HG03108 (cell line): ENCODE measurements at regions not wholly inside any gene's neighbourhood (a gene's known extent, or its start where the extent isn't known, plus 50 kb on each side); places are given as distances from the start of the nearest gene placed in this dataset.

Experiments used
- ATAC-seq: cut with Tn5 transposase; IDR thresholded peaks from one replicate; pipeline ENCODE4 v1.9.1; 2021; ENCODE audit warnings: moderate library complexity; ENCODE audit not compliant: unreplicated experiment

DNA sequence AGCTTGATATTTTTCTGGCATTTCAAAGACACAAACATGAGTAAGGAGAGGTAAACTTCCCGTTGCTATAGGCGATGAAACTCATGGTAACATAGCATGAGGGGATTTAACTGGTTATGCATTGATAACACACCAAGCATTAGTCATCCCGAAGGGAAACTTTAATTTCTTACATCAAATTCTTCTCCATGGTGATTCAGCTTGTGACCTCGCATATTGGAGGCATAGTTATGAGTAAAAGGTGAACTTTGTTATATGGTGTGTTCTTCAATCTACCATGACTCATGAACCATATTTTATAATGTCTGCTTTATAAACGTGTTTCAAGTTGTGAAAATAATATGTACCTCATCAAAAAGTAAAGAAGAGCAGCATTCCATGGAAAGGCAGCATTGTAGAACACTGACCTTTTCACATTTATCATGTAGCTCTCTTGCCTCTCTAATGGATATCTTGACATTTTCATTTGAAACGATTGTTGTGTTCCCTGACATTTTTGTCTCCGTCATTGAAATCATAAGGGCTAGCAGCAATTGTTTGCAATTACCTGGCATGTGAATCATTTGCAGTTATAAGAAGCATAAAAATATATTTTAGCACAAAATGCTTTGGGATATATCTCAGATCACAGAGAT is 491.8 kb downstream of the ANXA1 start:
- ATAC-seq = no peak

DNA sequence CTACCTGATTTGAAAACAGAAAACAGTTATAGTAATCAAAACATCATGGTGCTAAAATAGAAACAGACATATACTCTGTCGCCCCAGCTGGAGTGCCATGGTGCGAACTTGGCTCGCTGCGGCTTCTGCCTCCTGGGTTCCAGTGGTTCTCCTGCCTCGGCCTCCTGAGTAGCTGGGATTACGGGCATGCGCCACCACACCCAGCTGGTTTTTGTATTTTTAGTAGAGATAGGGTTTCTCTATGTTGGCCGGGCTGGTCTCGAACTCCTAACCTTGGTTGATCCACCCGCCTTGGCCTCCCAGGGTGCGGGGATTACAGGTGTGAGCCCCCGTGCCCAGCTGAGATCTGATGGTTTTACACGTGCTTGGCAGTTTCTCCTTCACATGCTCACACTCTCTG is 495.9 kb downstream of the ANXA1 start:
- no peak for ATAC-seq

- no peak for ATAC-seq
Observed at GRCh38 chr9:73649552-73649951, 497.9 kb downstream of the ANXA1 start.

DNA sequence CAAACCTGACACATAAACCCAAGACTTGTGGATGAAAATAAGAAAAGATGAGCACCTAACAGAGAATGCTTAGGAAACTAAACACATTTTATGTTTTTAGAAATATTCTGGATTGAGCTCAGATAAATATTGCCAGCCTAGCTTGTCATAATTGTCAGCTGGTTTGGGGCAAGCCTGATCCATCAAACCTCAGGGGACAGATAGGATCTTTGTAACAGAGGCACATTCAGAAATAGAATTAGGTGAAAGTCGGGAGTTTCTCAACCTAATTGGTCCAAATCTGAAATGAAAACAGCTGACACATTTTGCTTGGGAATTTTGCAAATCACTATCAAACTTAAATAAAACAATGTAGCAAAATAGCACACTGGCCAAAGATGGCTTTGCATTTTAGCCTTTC is 503.7 kb downstream of the ANXA1 start:
- ATAC-seq = no peak

GRCh38 chr9:73655831-73656230 is 504.2 kb downstream of the ANXA1 start:
- no peak for ATAC-seq

DNA sequence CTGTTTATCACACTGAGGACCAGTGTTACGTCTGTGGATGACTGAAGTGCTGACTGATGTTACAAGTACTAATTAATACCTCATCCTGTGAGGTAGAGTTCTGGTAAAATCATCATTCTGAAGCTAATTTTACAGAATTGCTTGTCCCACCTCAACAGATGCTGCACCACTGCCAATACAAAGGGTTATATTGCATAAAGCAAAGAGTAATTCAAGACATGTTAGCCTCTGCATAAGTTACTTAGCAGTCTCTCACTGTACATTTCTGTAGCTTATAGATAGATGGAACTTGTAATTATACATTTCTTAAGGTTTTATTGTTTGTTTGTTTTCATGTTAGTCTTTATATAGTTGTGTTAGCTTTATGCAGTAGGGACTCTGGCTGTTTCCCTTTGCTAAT is 513.6 kb downstream of the ANXA1 start:
- no peak for ATAC-seq

GRCh38 chr9:73667749-73668148 is 516.1 kb downstream of the ANXA1 start:
- ATAC-seq = no peak

- ATAC-seq = no peak
Observed at GRCh38 chr9:73680831-73681230, 529.2 kb downstream of the ANXA1 start.

GRCh38 chr9:73682789-73683188 is 531.1 kb downstream of the ANXA1 start:
- no peak for ATAC-seq

GRCh38 chr9:73683862-73684591 is 532.4 kb downstream of the ANXA1 start:
- no peak for ATAC-seq

- no peak for ATAC-seq
Observed at GRCh38 chr9:73684601-73685000, 532.9 kb downstream of the ANXA1 start.

GRCh38 chr9:73685786-73686185 is 534.1 kb downstream of the ANXA1 start:
- no peak for ATAC-seq

GRCh38 chr9:73689051-73689870 is 537.6 kb downstream of the ANXA1 start:
- ATAC-seq = no peak

- no peak for ATAC-seq
Observed at GRCh38 chr9:73701415-73702057, 549.9 kb downstream of the ANXA1 start.

- ATAC-seq = no peak
Observed at GRCh38 chr9:73714294-73714693, 562.6 kb downstream of the ANXA1 start.

DNA sequence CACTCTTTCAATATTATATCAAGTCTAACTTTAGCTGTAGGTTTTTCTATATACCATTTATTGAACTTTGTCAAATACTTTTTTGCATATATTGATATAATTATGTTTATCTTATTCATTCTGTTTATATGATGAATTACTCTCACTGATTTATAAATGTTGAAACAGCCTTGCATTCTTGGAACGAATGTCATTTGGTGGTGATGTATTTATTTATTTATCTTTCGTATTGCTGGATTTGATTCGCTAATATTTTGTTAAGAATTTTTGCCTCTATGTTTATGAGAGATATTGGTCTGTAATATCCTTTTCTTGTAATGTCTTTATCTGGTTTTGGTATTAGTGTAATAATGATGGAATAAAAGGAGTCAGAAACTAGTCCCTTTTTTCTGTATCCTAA is 563.9 kb downstream of the ANXA1 start:
- ATAC-seq = no peak

- no peak for ATAC-seq
Observed at GRCh38 chr9:73719660-73720059, 568.0 kb downstream of the ANXA1 start.

- no peak for ATAC-seq
Observed at GRCh38 chr9:73720601-73721000, 568.9 kb downstream of the ANXA1 start.

DNA sequence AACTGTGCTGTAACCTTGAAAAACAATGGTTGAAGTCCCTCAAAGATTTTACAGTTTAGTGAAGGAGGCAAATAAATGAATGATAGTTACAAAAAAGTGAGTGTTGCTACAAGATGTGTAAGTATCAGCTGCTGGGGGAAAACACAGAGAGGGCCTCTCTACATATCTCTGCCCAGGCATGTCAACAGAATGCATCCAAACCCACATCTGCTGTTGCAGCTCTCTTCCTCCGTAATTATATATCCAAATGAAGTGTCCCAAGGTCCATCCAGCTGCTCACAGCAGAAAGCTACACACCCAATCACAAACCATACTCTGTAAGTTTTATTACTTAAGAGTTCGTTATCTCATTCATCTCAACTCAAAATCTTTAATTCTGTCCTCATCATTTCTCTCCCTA is 584.6 kb downstream of the ANXA1 start:
- ATAC-seq = no peak

DNA sequence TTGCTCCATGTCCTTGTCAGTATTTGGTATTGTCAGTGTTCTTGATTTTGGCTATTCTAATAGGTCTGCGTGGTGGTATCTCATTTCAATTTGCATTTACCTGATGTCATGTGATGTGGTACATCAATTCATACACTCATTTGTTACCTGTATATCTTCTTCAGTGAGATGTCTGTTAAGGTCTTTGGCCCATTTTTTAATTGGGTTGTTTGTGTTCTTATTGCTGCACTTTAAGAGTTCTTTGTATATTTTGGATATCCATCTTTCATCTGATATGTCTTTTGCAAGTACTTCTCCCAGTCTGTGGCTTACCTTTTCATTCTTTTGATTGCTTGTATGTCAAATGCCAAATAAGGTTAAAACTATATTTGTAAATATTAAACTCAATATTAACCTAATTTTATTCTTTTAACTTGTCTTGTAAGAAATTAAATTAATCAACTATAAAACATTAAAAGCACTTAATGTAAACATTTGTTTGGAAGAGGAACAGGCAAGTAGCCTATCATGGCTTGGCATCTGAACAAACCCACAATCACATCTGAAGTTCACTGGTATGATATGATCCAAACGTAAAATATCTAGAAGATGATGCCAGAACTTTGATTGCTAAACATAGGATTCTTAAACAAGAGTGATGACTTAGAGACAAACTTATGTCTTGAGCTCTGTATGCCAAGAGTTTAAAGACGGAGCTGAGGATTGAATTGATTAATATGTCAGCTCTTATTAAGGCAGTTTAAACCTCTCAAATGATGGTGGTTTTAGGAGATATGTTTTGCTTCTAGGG is 587.3 kb downstream of the ANXA1 start:
- ATAC-seq = no peak

DNA sequence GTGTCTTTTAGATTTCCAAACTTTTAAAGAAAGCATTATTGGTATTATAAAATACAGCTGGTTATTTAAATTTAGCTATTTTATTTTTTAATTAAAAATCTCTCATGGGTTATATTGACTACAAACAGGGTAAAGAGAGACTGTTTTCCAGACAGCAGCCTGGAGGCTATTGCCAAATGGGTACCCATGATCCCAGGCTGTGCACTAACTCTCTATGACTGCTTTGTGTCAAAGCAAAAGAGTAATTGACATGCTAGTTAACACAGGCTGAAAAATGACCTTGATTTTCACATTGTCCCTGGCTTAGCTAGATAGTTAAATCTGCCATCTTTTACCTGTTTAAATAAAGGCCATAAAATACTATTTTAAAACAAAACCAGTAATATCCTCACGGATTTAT is 589.7 kb downstream of the ANXA1 start:
- no peak for ATAC-seq
